ENCODE measurements at regions not wholly inside any gene's neighbourhood (a gene's known extent, or its start where the extent isn't known, plus 50 kb on each side); places are given as distances from the start of the nearest gene placed in this dataset.

GRCh38 chr2:167613471-167613870, 633.9 kb downstream of the STK39 start:
- FAIRE-seq = no peak
- WGBS, 2 experiments (ENCODE audit: extremely low coverage in 1 of 2, insufficient coverage in 1 of 2, insufficient read length in 1 of 2, insufficient replicate concordance in 2 of 2, low coverage in 1 of 2, low lambda C conversion rate in 2 of 2, missing lambda C conversion rate in 1 of 2) = 86% methylated on average over 1 of the region's 1 CpG; no CpG with 5 or more reads in 1 of the 2 experiments
- H3K4me2 ChIP-seq (ENCODE audit: insufficient read depth in 1 of 2, low read depth in 2 of 2, low read length in 2 of 2) = no peak overlapping the region
- no peak for TF ChIP-seq TAF1 (IDR thresholded peaks at IDR 0.05; ENCODE audit: low read depth, low read length)
- no peak for TF ChIP-seq RBBP5 (IDR thresholded peaks at IDR 0.05; ENCODE audit: borderline replicate concordance, low read depth, low read length)
- TF ChIP-seq CBX5 (IDR thresholded peaks at IDR 0.05; ENCODE audit: low read depth, low read length) = no peak
- TF ChIP-seq GABPA (IDR thresholded peaks at IDR 0.05; ENCODE audit: borderline replicate concordance, insufficient read depth, low read length) = no peak
- no peak for TF ChIP-seq ATF3 (IDR thresholded peaks at IDR 0.05; ENCODE audit: insufficient read depth, low read depth, low read length)
- TF ChIP-seq CHD2 (IDR thresholded peaks at IDR 0.05; ENCODE audit: low read length) = no peak
- TF ChIP-seq MAX (IDR thresholded peaks at IDR 0.05) = no peak
- TF ChIP-seq CREB1 (IDR thresholded peaks at IDR 0.05) = no peak

More at GRCh38 chr2:167613471-167613870, 633.9 kb downstream of the STK39 start:
- Histone ChIP-seq H3K4me3 (ENCODE audit: extremely low read depth in 1 of 4, insufficient read depth in 2 of 4, low read depth in 3 of 4, low read length in 4 of 4) (no peak overlapping the region), H3K23me2 (ENCODE audit: low read depth, low read length) (no peaks in the 10 kb centered on the region), H3K56ac (replicated peaks; ENCODE audit: insufficient read length, low read depth, low read length) (no peak overlapping the region), H4K5ac (ENCODE audit: insufficient read length, low read depth, low read length) (no peak overlapping the region), H3K36me3 (ENCODE audit: control insufficient read depth in 2 of 4, insufficient read depth in 4 of 4, low read length in 3 of 4) (no peaks in the 10 kb centered on the region), H4K91ac (replicated peaks; ENCODE audit: insufficient read length, low read length) (no peak overlapping the region), H2AFZ (ENCODE audit: low read length) (no peak overlapping the region), H3K9me3 (ENCODE audit: insufficient read depth in 2 of 2, low read depth in 1 of 2, low read length in 1 of 2) (no peaks in the 10 kb centered on the region), H2BK20ac (ENCODE audit: low read length) (no peak overlapping the region), H3K18ac (ENCODE audit: extremely low read depth, low read length) (no peak overlapping the region), H3K9ac (replicated peaks in 1 of 4; ENCODE audit: extremely low read depth in 1 of 4, low read depth in 3 of 4, low read length in 3 of 4) (no peak overlapping the region), H3K27ac (ENCODE audit: low read depth, low read length) (no peak overlapping the region), H2BK12ac (ENCODE audit: low read depth, low read length) (no peak overlapping the region), H3K4me1 (replicated peaks in 1 of 4; ENCODE audit: control insufficient read depth in 3 of 4, insufficient read depth in 4 of 4, low read length in 3 of 4) (no peaks in the 10 kb centered on the region), H2AK5ac (ENCODE audit: low read depth, low read length) (no peak overlapping the region), H2BK15ac (ENCODE audit: low read length) (no peak overlapping the region), H4K20me1 (replicated peaks in 1 of 2; ENCODE audit: control insufficient read depth in 1 of 2, insufficient read depth in 2 of 2, low read length in 2 of 2) (no peaks in the 10 kb centered on the region), H3K23ac (ENCODE audit: insufficient read length) (no peak overlapping the region), H3K4ac (replicated peaks; ENCODE audit: insufficient read length, low read depth, low read length) (no peak overlapping the region), H3K27me3 (replicated peaks in 1 of 4; ENCODE audit: control insufficient read depth in 3 of 4, extremely low read depth in 1 of 4, insufficient read depth in 3 of 4, low read length in 3 of 4) (no peaks in the 10 kb centered on the region), H2BK120ac (replicated peaks; ENCODE audit: low read depth, low read length) (no peak overlapping the region), H3K14ac (ENCODE audit: insufficient read length) (no peak overlapping the region), H3K79me1 (ENCODE audit: low read depth, low read length) (no peaks in the 10 kb centered on the region; the same call in 1 of the 2 replicates), H4K8ac (ENCODE audit: extremely low read depth, insufficient read depth, low read length) (no peak overlapping the region), H3K79me2 (ENCODE audit: control insufficient read depth in 1 of 2, insufficient read depth in 2 of 2, low read length in 2 of 2) (peaks cover 0 to 4% of the 10 kb centered on the region in 2 experiments; a peak in 1 of 4 replicates), H2BK5ac (ENCODE audit: low read depth, low read length) (no peak overlapping the region)
- CTCF ChIA-PET (ENCODE audit: partially characterized antibody) = no interaction called here
- no peak for DNase-seq (ENCODE audit: low read depth in 1 of 2, low spot score in 2 of 2)
- POLR2A ChIA-PET (ENCODE audit: partially characterized antibody) = no interaction called here
